SJCRH30 (cell line): ENCODE measurements at regions not wholly inside any gene's neighbourhood (a gene's known extent, or its start where the extent isn't known, plus 50 kb on each side); places are given as distances from the start of the nearest gene placed in this dataset.

Experiments
- DNase-seq, 2 experiments: peaks; one replicate each; pipeline ENCODE4 v3.0.0-alpha.2; 2015 to 2020
- H3K27ac ChIP-seq: fragments of 250-450 bp; sonication (Bioruptor Pico); 2 replicates; pipeline ENCODE4 v1.5.1; 2020; ENCODE audit warnings: mild to moderate bottlenecking, moderate library complexity
- H3K27me3 ChIP-seq: fragments of 250-450 bp; sonication (Bioruptor Pico); 2 replicates; pipeline ENCODE4 v1.5.1; 2020; ENCODE audit warnings: mild to moderate bottlenecking, moderate library complexity
- H3K36me3 ChIP-seq: fragments of 250-450 bp; sonication (Bioruptor Pico); 2 replicates; pipeline ENCODE4 v1.5.1; 2020; ENCODE audit warnings: mild to moderate bottlenecking, moderate library complexity
- H3K4me1 ChIP-seq: fragments of 250-450 bp; sonication (Bioruptor Pico); 2 replicates; pipeline ENCODE4 v1.5.1; 2020; ENCODE audit warnings: mild to moderate bottlenecking, moderate library complexity
- H3K4me3 ChIP-seq: fragments of 250-450 bp; sonication (Bioruptor Pico); 2 replicates; pipeline ENCODE4 v1.5.1; 2020; ENCODE audit warnings: mild to moderate bottlenecking, moderate library complexity
- H3K9me3 ChIP-seq: fragments of 250-450 bp; sonication (Bioruptor Pico); replicated peaks from 2 replicates; pipeline ENCODE4 v1.5.1; 2020; ENCODE audit warnings: mild to moderate bottlenecking, moderate library complexity

- H3K9me3 ChIP-seq = no peaks in the 10 kb centered on the region
- DNase-seq = no peak
- H3K27me3 ChIP-seq = peaks cover 31% of the 10 kb centered on the region
- H3K36me3 ChIP-seq = no peaks in the 10 kb centered on the region
- no peak overlapping the region for H3K27ac ChIP-seq
- no peaks in the 10 kb centered on the region for H3K4me1 ChIP-seq
- H3K4me3 ChIP-seq = no peak overlapping the region
Observed at GRCh38 chr22:48842976-48843375, 984.7 kb downstream of the BRD1 start.

GRCh38 chr22:48842583-48842945, 985.1 kb downstream of the BRD1 start:
- H3K9me3 ChIP-seq = no peaks in the 10 kb centered on the region
- H3K27me3 ChIP-seq = peaks cover 31% of the 10 kb centered on the region
- H3K4me1 ChIP-seq = no peaks in the 10 kb centered on the region
- no peaks in the 10 kb centered on the region for H3K36me3 ChIP-seq
- no peak overlapping the region for H3K27ac ChIP-seq
- no peak overlapping the region for H3K4me3 ChIP-seq
- DNase-seq = no peak

- no peak overlapping the region for H3K4me3 ChIP-seq
- H3K27ac ChIP-seq = no peak overlapping the region
- H3K4me1 ChIP-seq = no peaks in the 10 kb centered on the region
- peaks cover 31% of the 10 kb centered on the region for H3K27me3 ChIP-seq
- no peak for DNase-seq
- H3K9me3 ChIP-seq = no peaks in the 10 kb centered on the region
- no peaks in the 10 kb centered on the region for H3K36me3 ChIP-seq
Observed at GRCh38 chr22:48841881-48842582, 985.6 kb downstream of the BRD1 start.

- no peak for DNase-seq
- H3K27ac ChIP-seq = no peak overlapping the region
- no peaks in the 10 kb centered on the region for H3K9me3 ChIP-seq
Observed at GRCh38 chr22:48840112-48840949, 987.3 kb downstream of the BRD1 start.

GRCh38 chr22:48838846-48839730, 988.6 kb downstream of the BRD1 start:
- no peak for DNase-seq
- H3K9me3 ChIP-seq = no peaks in the 10 kb centered on the region
- H3K36me3 ChIP-seq = no peaks in the 10 kb centered on the region
- no peak overlapping the region for H3K27ac ChIP-seq
- peaks cover 15% of the 10 kb centered on the region for H3K27me3 ChIP-seq
- no peaks in the 10 kb centered on the region for H3K4me1 ChIP-seq
- H3K4me3 ChIP-seq = no peak overlapping the region

More at GRCh38 chr22:48840112-48840949, 987.3 kb downstream of the BRD1 start:
- no peaks in the 10 kb centered on the region for H3K4me1 ChIP-seq
- H3K4me3 ChIP-seq = no peak overlapping the region
- H3K36me3 ChIP-seq = no peaks in the 10 kb centered on the region
- H3K27me3 ChIP-seq = peaks cover 20% of the 10 kb centered on the region

GRCh38 chr22:48838376-48838775, 989.3 kb downstream of the BRD1 start:
- DNase-seq = no peak
- peaks cover 12% of the 10 kb centered on the region for H3K27me3 ChIP-seq
- H3K36me3 ChIP-seq = no peaks in the 10 kb centered on the region
- H3K9me3 ChIP-seq = no peaks in the 10 kb centered on the region; the same call in 1 of the 2 replicates
- no peak overlapping the region for H3K4me3 ChIP-seq
- no peak overlapping the region for H3K27ac ChIP-seq
- no peaks in the 10 kb centered on the region for H3K4me1 ChIP-seq

- H3K9me3 ChIP-seq = no peaks in the 10 kb centered on the region; the same call in 1 of the 2 replicates
- H3K27ac ChIP-seq = no peak overlapping the region
- no peak overlapping the region for H3K4me3 ChIP-seq
- H3K36me3 ChIP-seq = no peaks in the 10 kb centered on the region
- H3K4me1 ChIP-seq = no peaks in the 10 kb centered on the region
- peaks cover 12% of the 10 kb centered on the region for H3K27me3 ChIP-seq
- no peak for DNase-seq
Observed at GRCh38 chr22:48837341-48837935, 990.2 kb downstream of the BRD1 start.

GRCh38 chr22:48836673-48837340, 990.9 kb downstream of the BRD1 start:
- no peak overlapping the region for H3K27ac ChIP-seq
- no peak overlapping the region for H3K4me3 ChIP-seq
- peaks cover 12% of the 10 kb centered on the region for H3K27me3 ChIP-seq
- H3K36me3 ChIP-seq = no peaks in the 10 kb centered on the region
- no peaks in the 10 kb centered on the region; the same call in 1 of the 2 replicates for H3K9me3 ChIP-seq
- no peak for DNase-seq
- no peaks in the 10 kb centered on the region for H3K4me1 ChIP-seq

- DNase-seq = no peak
- Histone ChIP-seq H3K36me3 (no peaks in the 10 kb centered on the region), H3K4me3 (no peak overlapping the region), H3K27me3 (peaks cover 12% of the 10 kb centered on the region), H3K9me3 (no peaks in the 10 kb centered on the region; the same call in 1 of the 2 replicates), H3K4me1 (no peaks in the 10 kb centered on the region), H3K27ac (no peak overlapping the region)
Observed at GRCh38 chr22:48835857-48836672, 991.6 kb downstream of the BRD1 start.

- no peaks in the 10 kb centered on the region; the same call in 1 of the 2 replicates for H3K9me3 ChIP-seq
- no peak overlapping the region for H3K27ac ChIP-seq
- H3K36me3 ChIP-seq = no peaks in the 10 kb centered on the region
Observed at GRCh38 chr22:48835364-48835763, 992.3 kb downstream of the BRD1 start.

GRCh38 chr22:48834404-48834803, 993.3 kb downstream of the BRD1 start:
- Histone ChIP-seq H3K4me3 (no peak overlapping the region), H3K9me3 (no peaks in the 10 kb centered on the region; the same call in 1 of the 2 replicates), H3K27ac (no peak overlapping the region), H3K4me1 (no peaks in the 10 kb centered on the region), H3K36me3 (no peaks in the 10 kb centered on the region), H3K27me3 (peaks cover 2% of the 10 kb centered on the region)
- DNase-seq = no peak

More at GRCh38 chr22:48835364-48835763, 992.3 kb downstream of the BRD1 start:
- Histone ChIP-seq H3K4me1 (no peaks in the 10 kb centered on the region), H3K4me3 (no peak overlapping the region), H3K27me3 (peaks cover 7% of the 10 kb centered on the region)
- no peak for DNase-seq

GRCh38 chr22:48832592-48832991, 995.1 kb downstream of the BRD1 start:
- Histone ChIP-seq H3K9me3 (no peaks in the 10 kb centered on the region; the same call in 1 of the 2 replicates), H3K4me3 (no peak overlapping the region), H3K27ac (no peak overlapping the region), H3K27me3 (peaks cover 4% of the 10 kb centered on the region), H3K36me3 (no peaks in the 10 kb centered on the region), H3K4me1 (no peaks in the 10 kb centered on the region)
- DNase-seq = no peak

GRCh38 chr22:48829908-48830307, 997.8 kb downstream of the BRD1 start:
- Histone ChIP-seq H3K4me3 (no peak overlapping the region), H3K36me3 (no peaks in the 10 kb centered on the region), H3K27me3 (peaks cover 26% of the 10 kb centered on the region), H3K27ac (no peak overlapping the region), H3K4me1 (no peaks in the 10 kb centered on the region), H3K9me3 (no peaks in the 10 kb centered on the region; the same call in 1 of the 2 replicates)
- no peak for DNase-seq
